GM12873 (cell line): ENCODE measurements at regions not wholly inside any gene's neighbourhood (a gene's known extent, or its start where the extent isn't known, plus 50 kb on each side); places are given as distances from the start of the nearest gene placed in this dataset.

ENCODE experiments used
- TF ChIP-seq, protein P1 (sequence below): IDR thresholded peaks from 2 replicates; pipeline ENCODE4 v1.5.1; 2012; ENCODE audit warnings: low read depth, mild to moderate bottlenecking, moderate library complexity, low read length, control low read depth; ENCODE audit not compliant: insufficient read depth; ENCODE audit errors: missing control alignments

DNA sequence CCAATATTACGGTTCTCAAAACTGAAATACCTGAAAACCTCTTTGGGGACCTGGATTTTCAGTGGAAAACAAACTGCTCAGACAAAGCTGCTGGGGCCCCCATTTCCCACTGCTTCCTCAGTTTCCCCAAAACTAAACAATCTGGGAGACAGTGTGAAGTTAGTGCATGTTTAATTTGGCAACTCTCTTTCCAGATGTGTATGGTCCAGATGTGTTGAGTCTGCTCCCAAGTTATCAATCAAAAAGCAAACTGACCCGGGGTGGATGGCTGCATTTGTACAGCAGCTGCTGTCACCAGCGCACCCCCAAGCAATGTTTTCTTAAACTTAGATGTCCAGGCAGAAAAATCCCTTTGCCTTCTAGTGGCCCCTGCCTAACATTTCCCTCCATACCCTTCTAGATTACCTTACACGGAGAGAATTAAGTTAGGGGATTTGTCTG, 136.9 kb downstream of the COPS8 start:
- TF ChIP-seq, protein P1, sequence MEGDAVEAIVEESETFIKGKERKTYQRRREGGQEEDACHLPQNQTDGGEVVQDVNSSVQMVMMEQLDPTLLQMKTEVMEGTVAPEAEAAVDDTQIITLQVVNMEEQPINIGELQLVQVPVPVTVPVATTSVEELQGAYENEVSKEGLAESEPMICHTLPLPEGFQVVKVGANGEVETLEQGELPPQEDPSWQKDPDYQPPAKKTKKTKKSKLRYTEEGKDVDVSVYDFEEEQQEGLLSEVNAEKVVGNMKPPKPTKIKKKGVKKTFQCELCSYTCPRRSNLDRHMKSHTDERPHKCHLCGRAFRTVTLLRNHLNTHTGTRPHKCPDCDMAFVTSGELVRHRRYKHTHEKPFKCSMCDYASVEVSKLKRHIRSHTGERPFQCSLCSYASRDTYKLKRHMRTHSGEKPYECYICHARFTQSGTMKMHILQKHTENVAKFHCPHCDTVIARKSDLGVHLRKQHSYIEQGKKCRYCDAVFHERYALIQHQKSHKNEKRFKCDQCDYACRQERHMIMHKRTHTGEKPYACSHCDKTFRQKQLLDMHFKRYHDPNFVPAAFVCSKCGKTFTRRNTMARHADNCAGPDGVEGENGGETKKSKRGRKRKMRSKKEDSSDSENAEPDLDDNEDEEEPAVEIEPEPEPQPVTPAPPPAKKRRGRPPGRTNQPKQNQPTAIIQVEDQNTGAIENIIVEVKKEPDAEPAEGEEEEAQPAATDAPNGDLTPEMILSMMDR, result no peak

DNA sequence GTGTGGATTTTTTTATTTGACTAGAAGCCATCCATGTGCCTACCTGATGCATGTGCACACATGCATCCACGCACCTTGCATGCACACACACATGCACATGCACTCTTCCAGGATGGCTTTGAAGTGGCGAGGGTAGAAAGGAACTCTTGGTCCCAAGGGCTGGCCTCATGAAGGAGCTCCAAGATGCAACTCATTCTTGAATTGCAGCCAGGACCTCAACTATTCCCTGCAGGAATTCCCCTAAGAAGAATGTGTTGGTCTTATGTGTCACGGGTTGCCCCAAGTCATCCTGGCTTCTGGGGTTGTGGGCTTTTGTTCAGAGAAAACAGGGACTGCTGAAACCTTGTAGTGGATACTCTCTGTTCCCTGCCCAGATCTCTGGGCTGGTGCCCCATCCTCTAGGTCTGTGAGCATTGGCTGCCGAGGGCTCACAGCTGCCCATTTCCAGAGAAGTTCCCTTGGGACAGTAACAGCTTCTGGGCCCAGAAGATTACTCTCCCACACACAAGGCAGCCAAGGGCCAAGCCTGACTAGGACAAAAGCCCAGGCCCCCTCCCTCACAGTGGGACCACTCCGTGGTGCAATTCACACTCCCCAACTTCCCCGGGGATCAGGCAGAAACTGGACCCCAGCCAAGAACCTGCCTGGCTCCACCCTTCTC, 137.6 kb downstream of the COPS8 start:
- TF ChIP-seq, protein P1, result no peak

DNA sequence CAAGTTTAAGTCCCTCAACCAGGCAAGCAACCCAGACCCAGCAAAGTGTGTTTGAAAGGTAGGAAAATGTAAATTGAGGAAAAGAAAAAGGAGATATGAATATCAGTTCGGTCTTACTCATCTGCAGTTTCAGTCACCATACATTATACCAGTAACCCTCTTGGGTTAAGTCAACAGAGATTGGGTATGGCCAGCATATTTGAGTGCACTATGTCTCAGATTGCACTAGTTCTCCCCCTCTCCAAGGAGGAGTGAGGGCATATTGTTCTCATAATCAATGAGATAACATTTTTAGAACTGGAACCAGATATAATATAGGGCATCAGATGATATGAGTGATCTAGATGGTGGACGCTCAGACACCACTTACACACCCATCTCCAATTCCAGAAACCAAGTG, 141.5 kb downstream of the COPS8 start:
- TF ChIP-seq, protein P1, result no peak

DNA sequence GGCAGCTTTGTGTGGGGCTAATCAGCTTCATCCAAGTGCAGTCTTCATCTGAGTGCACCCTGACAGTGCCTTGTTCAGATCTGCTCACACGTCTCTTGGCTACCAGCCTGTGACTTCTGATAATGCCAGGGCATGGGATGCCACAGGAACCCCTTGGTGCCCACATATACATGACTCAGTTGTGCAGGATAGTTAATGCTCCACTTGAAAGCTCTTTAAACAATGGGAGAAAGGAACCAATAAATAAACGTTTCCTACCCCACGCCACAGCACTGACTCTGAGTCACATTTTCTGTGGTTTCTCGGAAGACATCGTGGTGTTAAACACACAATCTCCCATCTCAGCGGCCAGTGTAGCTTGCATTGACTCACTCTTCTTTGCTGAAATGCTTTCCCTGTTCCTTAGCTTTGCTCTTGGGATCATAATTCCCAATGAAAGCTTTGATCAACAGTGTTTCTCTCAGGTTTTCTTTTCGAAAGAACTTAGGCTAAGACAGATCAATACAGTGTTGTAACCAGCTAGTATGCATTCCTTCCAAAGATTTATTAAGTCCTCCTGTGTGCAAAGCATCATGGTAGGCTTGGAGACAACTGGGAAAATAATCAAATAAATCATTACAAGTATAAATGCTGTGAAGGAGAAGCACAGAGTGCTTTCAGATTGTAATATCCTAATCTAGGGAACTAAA, 142.0 kb downstream of the COPS8 start:
- TF ChIP-seq, protein P1, result no peak

DNA sequence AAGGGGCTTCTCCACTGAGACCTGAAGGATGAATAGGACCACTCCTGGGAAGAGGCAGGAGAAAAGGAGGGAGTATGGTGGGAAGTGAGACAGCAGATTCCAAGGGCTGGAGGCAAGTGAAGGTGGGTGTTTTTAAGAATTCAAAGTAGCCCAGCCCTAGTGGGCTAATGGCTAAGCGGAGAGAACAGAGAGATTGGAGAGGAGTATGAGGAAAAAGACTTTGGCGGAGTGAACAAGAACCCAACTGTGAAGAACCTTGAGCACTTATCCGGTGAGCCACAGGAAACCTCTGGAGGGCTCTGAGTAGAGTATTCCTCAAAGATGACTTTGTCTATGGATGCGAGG, 142.6 kb downstream of the COPS8 start:
- TF ChIP-seq, protein P1, result no peak

DNA sequence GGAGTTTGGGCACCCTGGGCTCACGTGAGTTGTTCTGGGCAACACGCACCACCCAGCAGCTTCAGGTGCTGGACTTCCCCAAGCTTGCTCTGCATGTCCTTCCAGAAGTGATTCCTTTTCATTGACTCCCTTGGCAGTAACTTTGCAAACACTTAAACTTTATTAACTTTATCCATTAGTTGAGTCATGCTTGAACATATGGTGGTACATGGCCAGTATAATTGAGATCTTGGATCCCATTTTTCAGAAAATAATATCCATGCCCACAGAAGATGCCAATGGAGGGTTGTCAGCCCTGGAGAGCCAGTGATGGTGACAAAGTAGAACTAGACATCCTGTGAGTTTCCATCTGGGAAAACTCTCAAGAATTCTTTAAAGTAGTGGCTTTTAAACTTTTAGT, 144.2 kb downstream of the COPS8 start:
- TF ChIP-seq, protein P1, result no peak

DNA sequence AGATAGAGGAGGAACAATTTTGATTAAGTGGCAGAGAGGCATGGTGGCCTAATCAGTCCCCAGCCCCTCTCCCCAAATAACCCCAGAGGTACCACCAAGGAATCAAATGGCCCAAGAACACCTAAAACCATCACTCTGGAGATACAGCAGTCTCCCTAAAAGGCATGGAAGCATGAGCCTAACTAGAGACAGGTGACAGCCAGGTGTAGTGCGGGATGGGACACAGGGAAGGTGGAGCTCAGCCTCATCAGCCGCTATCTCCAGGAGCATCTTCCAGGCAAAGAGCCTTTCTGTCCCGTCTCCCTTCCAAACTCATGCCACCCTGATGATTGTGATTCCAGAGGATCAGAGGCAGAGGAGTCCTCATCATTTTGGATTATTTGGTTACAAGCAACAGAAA, 144.7 kb downstream of the COPS8 start:
- TF ChIP-seq, protein P1, result no peak
